ENCODE measurements at regions not wholly inside any gene's neighbourhood (a gene's known extent, or its start where the extent isn't known, plus 50 kb on each side); places are given as distances from the start of the nearest gene placed in this dataset.

GRCh38 chr11:71093783-71094182, 158.6 kb downstream of the SHANK2 start (continued):
- TF ChIP-seq INSM2 (tag by site-specific recombination; IDR thresholded peaks at IDR 0.05) (no peak), ZNF768 (tag by site-specific recombination; IDR thresholded peaks at IDR 0.05) (no peak), ZNF488 (tag by site-specific recombination; IDR thresholded peaks at IDR 0.05) (no peak), ZNF394 (tag by site-specific recombination; IDR thresholded peaks at IDR 0.05; ENCODE audit: borderline replicate concordance) (no peak)

- H3K4me3 ChIP-seq (ENCODE audit: low read depth, low read length), result no peak overlapping the region
- TF ChIP-seq TSHZ1 (tag by site-specific recombination; IDR thresholded peaks at IDR 0.05; ENCODE audit: borderline replicate concordance) (no peak), ZFP69B (tag by site-specific recombination; IDR thresholded peaks at IDR 0.05) (no peak), ZNF830 (tag by site-specific recombination; IDR thresholded peaks at IDR 0.05; ENCODE audit: low read depth) (no peak), ZEB2 (tag by site-specific recombination; IDR thresholded peaks at IDR 0.05) (no peak), ZNF280C (tag by site-specific recombination; IDR thresholded peaks at IDR 0.05) (no peak), MEIS1 (CRISPR knock-in tag; IDR thresholded peaks at IDR 0.05; ENCODE audit: borderline replicate concordance) (no peak), ZNF623 (tag by site-specific recombination; IDR thresholded peaks at IDR 0.05) (no peak), ZNF704 (tag by site-specific recombination; IDR thresholded peaks at IDR 0.05) (no peak), GFI1B (tag by site-specific recombination; IDR thresholded peaks at IDR 0.05) (no peak), BCL6B (tag by site-specific recombination; IDR thresholded peaks at IDR 0.05) (no peak), ZNF555 (tag by site-specific recombination; conservative IDR thresholded peaks at IDR 0.05) (no peak)
- H3K9me3 ChIP-seq (ENCODE audit: control insufficient read depth, insufficient read depth, low read depth, low read length), result no peaks in the 10 kb centered on the region
- ChIA-PET POLR2A (no interaction called here), CTCF (interaction anchor here (0.6 kb wide), 1 partner anchor 622 kb away, joined by 3 read pairs; no protein-coding TSS in a partner anchor)
- no peaks in the 10 kb centered on the region for H3K4me1 ChIP-seq (ENCODE audit: control insufficient read depth, insufficient read depth, low read length)
- peaks cover 0 to 6% of the 10 kb centered on the region in 2 experiments; a peak in 1 of 3 replicates for H3K36me3 ChIP-seq (ENCODE audit: control insufficient read depth in 2 of 2, insufficient read depth in 1 of 2, low read length in 2 of 2)
- no peak overlapping the region for H3K27ac ChIP-seq (ENCODE audit: extremely low read depth, low read depth, low read length)
Observed at GRCh38 chr11:71091506-71092265, 160.7 kb downstream of the SHANK2 start.

All from HEK293 (cell line).